Esophagus muscularis mucosa (tissue), 4 donors: ENCODE measurements at regions not wholly inside any gene's neighbourhood (a gene's known extent, or its start where the extent isn't known, plus 50 kb on each side); places are given as distances from the start of the nearest gene placed in this dataset.
A peak's percentile ranks its signal among the peaks of the same experiment; 100 is the strongest.

ENCODE experiments used
- DNase-seq: peaks from one replicate; pipeline ENCODE4 v3.0.0-alpha.2; 2017; ENCODE audit errors: extremely low spot score
- H3K27ac ChIP-seq, 4 donors: fragments of 200-600 bp; sonication (generic); replicated peaks in 1 of 4; 1 replicate in 3 of 4; 2 replicates in 1 of 4; pipeline ENCODE4 v1.5.1; 2016 to 2019; ENCODE audit warnings: mild to moderate bottlenecking in 1 of 4
- H3K27me3 ChIP-seq, 4 donors: fragments of 200-600 bp; sonication (generic); one replicate each; pipeline versions ENCODE4 v1.5.1 to v1.6.0; 2016 to 2019
- H3K36me3 ChIP-seq, 4 donors: fragments of 200-600 bp; sonication (generic); one replicate each; pipeline ENCODE4 v1.5.1; 2016 to 2019
- H3K4me1 ChIP-seq, 4 donors: fragments of 200-600 bp; sonication (generic); one replicate each; pipeline ENCODE4 v1.5.1; 2016 to 2019
- H3K4me3 ChIP-seq, 4 donors: fragments of 200-600 bp; sonication (generic); 1 replicate in 2 of 4; 2 replicates in 2 of 4; pipeline ENCODE4 v1.5.1; 2016 to 2019; ENCODE audit warnings: mild to moderate bottlenecking in 4 of 4, moderate library complexity in 1 of 4
- H3K9me3 ChIP-seq, 4 donors: fragments of 200-600 bp; sonication (generic); 1 replicate in 3 of 4; 2 replicates in 1 of 4; pipeline ENCODE4 v1.5.1; 2016 to 2019
- CTCF ChIP-seq, 3 experiments: fragments of 200-600 bp in 2 of 3; fragments of 450-650 bp in 1 of 3; sonication (generic) in 2 of 3; IDR thresholded peaks; one replicate each; pipeline ENCODE4 v1.5.1; 2017 to 2019; ENCODE audit warnings: antibody characterized with exemption in 3 of 3, mild to moderate bottlenecking in 2 of 3, moderate library complexity in 1 of 3
- EP300 ChIP-seq: sonication (generic); formaldehyde crosslinking; IDR thresholded peaks from one replicate; pipeline ENCODE4 v1.6.1; 2017; ENCODE audit warnings: antibody characterized with exemption
- POLR2A ChIP-seq: fragments of 450-650 bp; IDR thresholded peaks from one replicate; pipeline ENCODE4 v1.6.1; 2017; ENCODE audit warnings: antibody characterized with exemption, moderate library complexity, mild to moderate bottlenecking, low read depth
- POLR2AphosphoS5 ChIP-seq, 2 donors: sonication (generic); formaldehyde crosslinking; IDR thresholded peaks; one replicate each; pipeline ENCODE4 v1.6.1; 2017; ENCODE audit warnings: antibody characterized with exemption in 2 of 2
- WGBS: methylation state at CpG from one replicate; pipeline ENCODE4 v1.1.5; 2018; 5-methylcytosine and 5-hydroxymethylcytosine counted together
- intact Hi-C: fragments of 100-400 bp; cut with DNase I; formaldehyde crosslinking; loops from one replicate; pipeline ENCODE4 v1.15.1; 2023

- 86% methylated on average over 3 of the region's 3 CpGs for WGBS
- DNase-seq, result no peak
- peaks cover 0 to 2% (median 0%) of the 10 kb centered on the region in 4 donors for H3K9me3 ChIP-seq
- TF ChIP-seq EP300, result no peak
- TF ChIP-seq POLR2AphosphoS5 (IDR thresholded peaks at IDR 0.05), result no peak
- TF ChIP-seq POLR2A, result no peak
- no peak for TF ChIP-seq CTCF (IDR thresholded peaks at IDR 0.05)
- H3K27ac ChIP-seq, result no peak overlapping the region
- H3K27me3 ChIP-seq, result no peaks in the 10 kb centered on the region
- intact Hi-C loops, result no loop called here
- H3K4me1 ChIP-seq, result peaks cover 0 to 5% (median 0%) of the 10 kb centered on the region in 4 donors
- H3K4me3 ChIP-seq, result no peak overlapping the region
- no peaks in the 10 kb centered on the region for H3K36me3 ChIP-seq
These were observed 189.1 kb upstream of the ZMIZ1 start for GRCh38 chr10:78879621-78880020.

DNA sequence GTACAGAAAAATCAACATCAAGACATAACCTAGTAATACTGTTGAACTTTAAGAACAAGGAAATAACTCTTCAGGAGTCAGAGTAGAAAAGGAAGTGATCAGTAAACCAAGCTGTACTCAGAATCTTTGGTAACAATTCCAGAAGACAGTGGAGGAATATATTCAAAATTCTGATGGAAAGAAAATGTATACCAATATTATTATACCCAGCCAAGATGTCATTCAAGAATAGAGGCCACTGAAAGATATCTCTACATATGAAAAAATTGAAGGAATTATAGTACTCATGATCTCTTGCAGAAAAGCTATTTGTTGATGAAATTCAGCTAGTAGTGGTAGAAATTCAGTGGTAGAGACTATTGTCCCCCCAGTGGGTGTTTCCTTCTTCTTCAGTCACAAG lies 182.6 kb upstream of the ZMIZ1 start:
- DNase-seq, result no peak
- no peaks in the 10 kb centered on the region for H3K27me3 ChIP-seq

GRCh38 chr10:78889536-78890063 lies 179.2 kb upstream of the ZMIZ1 start:
- no peaks in the 10 kb centered on the region for H3K4me1 ChIP-seq
- H3K27me3 ChIP-seq, result no peaks in the 10 kb centered on the region
- peak; percentile 74 for DNase-seq
- no peaks in the 10 kb centered on the region for H3K36me3 ChIP-seq
- WGBS, result 92% methylated on average over 7 of the region's 7 CpGs
- H3K27ac ChIP-seq, result no peak overlapping the region
- H3K9me3 ChIP-seq, result peaks cover 0 to 14% (median 12%) of the 10 kb centered on the region in 4 donors
- intact Hi-C loops, result no loop called here
- no peak overlapping the region for H3K4me3 ChIP-seq
- no peak for TF ChIP-seq POLR2A
- no peak for TF ChIP-seq EP300
- no peak for TF ChIP-seq POLR2AphosphoS5 (IDR thresholded peaks at IDR 0.05)
- TF ChIP-seq CTCF (IDR thresholded peaks at IDR 0.05), result no peak

More for the DNA sequence above, 182.6 kb upstream of the ZMIZ1 start:
- TF ChIP-seq EP300, result no peak
- no peak for TF ChIP-seq POLR2A
- no peak for TF ChIP-seq POLR2AphosphoS5 (IDR thresholded peaks at IDR 0.05)
- TF ChIP-seq CTCF (IDR thresholded peaks at IDR 0.05), result no peak
- intact Hi-C loops, result no loop called here
- no peak overlapping the region for H3K27ac ChIP-seq
- H3K9me3 ChIP-seq, result peaks cover 0 to 14% (median 12%) of the 10 kb centered on the region in 4 donors
- no peaks in the 10 kb centered on the region for H3K4me1 ChIP-seq
- no peaks in the 10 kb centered on the region for H3K36me3 ChIP-seq
- no peak overlapping the region for H3K4me3 ChIP-seq

- WGBS, result 89% methylated on average over 3 of the region's 3 CpGs
- intact Hi-C loops, result no loop called here
- no peak overlapping the region for H3K27ac ChIP-seq
- TF ChIP-seq EP300 (no peak), CTCF (IDR thresholded peaks at IDR 0.05) (no peak), POLR2AphosphoS5 (IDR thresholded peaks at IDR 0.05) (no peak), POLR2A (no peak)
- peak; percentile 66 for DNase-seq
- H3K36me3 ChIP-seq, result no peaks in the 10 kb centered on the region
- no peak overlapping the region for H3K4me3 ChIP-seq
- H3K27me3 ChIP-seq, result no peaks in the 10 kb centered on the region
- H3K4me1 ChIP-seq, result no peaks in the 10 kb centered on the region
- H3K9me3 ChIP-seq, result peaks cover 0 to 13% (median 10%) of the 10 kb centered on the region in 4 donors
These were observed 178.3 kb upstream of the ZMIZ1 start for GRCh38 chr10:78890506-78890905.

- intact Hi-C loops, result no loop called here
These were observed 177.0 kb upstream of the ZMIZ1 start for GRCh38 chr10:78891741-78892140.

More at GRCh38 chr10:78891741-78892140, 177.0 kb upstream of the ZMIZ1 start:
- TF ChIP-seq CTCF (IDR thresholded peaks at IDR 0.05), result no peak
- TF ChIP-seq POLR2AphosphoS5 (IDR thresholded peaks at IDR 0.05), result no peak
- no peak for TF ChIP-seq POLR2A
- TF ChIP-seq EP300, result no peak
- DNase-seq, result peak; percentile 84
- no peaks in the 10 kb centered on the region for H3K4me1 ChIP-seq
- no peaks in the 10 kb centered on the region for H3K27me3 ChIP-seq
- no peak overlapping the region for H3K27ac ChIP-seq
- no peaks in the 10 kb centered on the region for H3K36me3 ChIP-seq
- WGBS, result 88% methylated on average over 2 of the region's 2 CpGs
- peaks cover 0 to 1% (median 0%) of the 10 kb centered on the region in 4 donors for H3K9me3 ChIP-seq
- no peak overlapping the region for H3K4me3 ChIP-seq
